Ectodermal cell (in vitro differentiated cells): ENCODE measurements at regions not wholly inside any gene's neighbourhood (a gene's known extent, or its start where the extent isn't known, plus 50 kb on each side); places are given as distances from the start of the nearest gene placed in this dataset.

Experiments
- H3K27ac ChIP-seq: 2 replicates; pipeline ENCODE4 v1.7.0; 2013; ENCODE audit warnings: mild to moderate bottlenecking, low read depth, low read length; ENCODE audit not compliant: insufficient read depth, poor library complexity, severe bottlenecking
- H3K27me3 ChIP-seq: 2 replicates; pipeline ENCODE4 v1.7.0; 2013; ENCODE audit warnings: mild to moderate bottlenecking, low read length; ENCODE audit not compliant: insufficient read depth, control insufficient read depth, poor library complexity, severe bottlenecking
- H3K36me3 ChIP-seq: one replicate; pipeline ENCODE4 v1.7.0; 2013; ENCODE audit warnings: low read length; ENCODE audit not compliant: control insufficient read depth, insufficient read depth
- H3K4me1 ChIP-seq: one replicate; pipeline ENCODE4 v1.7.0; 2013; ENCODE audit warnings: low read length; ENCODE audit not compliant: control insufficient read depth, insufficient read depth
- H3K4me3 ChIP-seq: 2 replicates; pipeline ENCODE4 v1.7.0; 2013; ENCODE audit warnings: low read depth, low read length, control low read depth; ENCODE audit not compliant: insufficient read depth
- H3K9me3 ChIP-seq: 2 replicates; pipeline ENCODE4 v1.7.0; 2013; ENCODE audit warnings: mild to moderate bottlenecking, low read length, moderate library complexity; ENCODE audit not compliant: control insufficient read depth
- WGBS, 2 experiments: methylation state at CpG; one replicate each; pipeline ENCODE4 v1.1.7; 2013; ENCODE audit warnings: missing lambda C conversion rate in 2 of 2; 5-methylcytosine and 5-hydroxymethylcytosine counted together

- Histone ChIP-seq H3K9me3 (no peaks in the 10 kb centered on the region), H3K27ac (no peak overlapping the region)
- WGBS, 2 experiments, result 91 to 93% methylated on average over 2 of the region's 2 CpGs
Measured at GRCh38 chr13:89610331-89610730, 1737.2 kb upstream of the MIR17HG start.

GRCh38 chr13:89610881-89611280, 1736.6 kb upstream of the MIR17HG start:
- 68 to 70% methylated on average over 1 of the region's 1 CpG for WGBS, 2 experiments

More at GRCh38 chr13:89610331-89610730, 1737.2 kb upstream of the MIR17HG start:
- no peaks in the 10 kb centered on the region for H3K4me1 ChIP-seq
- no peaks in the 10 kb centered on the region for H3K27me3 ChIP-seq
- no peaks in the 10 kb centered on the region for H3K36me3 ChIP-seq
- no peak overlapping the region for H3K4me3 ChIP-seq

DNA sequence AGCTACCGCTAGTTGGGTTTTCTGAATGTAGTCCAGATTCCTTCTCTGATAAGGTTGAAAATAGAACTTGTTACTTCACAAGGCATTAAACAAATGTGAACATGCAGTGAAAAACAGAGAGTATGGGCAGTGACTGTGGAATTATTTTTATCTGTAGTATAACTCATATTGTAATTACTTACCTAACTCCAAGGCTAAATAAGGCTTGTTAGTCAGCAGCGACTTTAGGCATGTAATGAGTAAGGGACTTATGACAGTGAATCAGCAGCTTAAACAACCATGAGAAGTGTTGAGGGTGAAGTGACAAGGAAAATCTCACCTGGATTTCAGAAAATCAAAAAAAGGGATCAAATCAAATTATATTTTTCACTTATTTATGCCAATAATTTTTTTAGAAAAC, 1719.5 kb upstream of the MIR17HG start:
- 93 to 95% methylated on average over 2 of the region's 2 CpGs for WGBS, 2 experiments
- Histone ChIP-seq H3K4me3 (no peak overlapping the region), H3K27me3 (no peaks in the 10 kb centered on the region), H3K4me1 (no peaks in the 10 kb centered on the region), H3K9me3 (no peaks in the 10 kb centered on the region), H3K36me3 (no peaks in the 10 kb centered on the region), H3K27ac (no peak overlapping the region)

More at GRCh38 chr13:89610881-89611280, 1736.6 kb upstream of the MIR17HG start:
- Histone ChIP-seq H3K4me3 (no peak overlapping the region), H3K9me3 (no peaks in the 10 kb centered on the region), H3K36me3 (no peaks in the 10 kb centered on the region), H3K4me1 (no peaks in the 10 kb centered on the region), H3K27ac (no peak overlapping the region), H3K27me3 (no peaks in the 10 kb centered on the region)

DNA sequence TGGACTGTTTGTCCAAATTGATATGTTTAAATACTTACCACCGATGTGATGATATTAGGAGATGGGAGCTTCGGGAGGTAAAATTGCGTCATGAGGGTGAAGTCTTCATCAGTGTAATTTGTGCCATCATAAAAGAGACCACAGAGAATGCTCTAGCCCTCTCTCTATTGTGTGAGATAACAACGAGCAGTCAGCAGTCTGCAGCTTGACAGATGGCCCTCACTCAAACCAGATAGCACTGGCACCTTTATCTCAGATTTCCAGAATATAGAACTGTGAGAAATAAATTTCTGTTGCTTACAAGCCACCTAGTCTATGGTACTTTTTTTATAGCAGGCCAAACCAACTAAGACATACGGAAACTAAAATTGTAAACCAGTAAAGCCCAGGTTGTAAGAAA, 1718.9 kb upstream of the MIR17HG start:
- Histone ChIP-seq H3K36me3 (no peaks in the 10 kb centered on the region), H3K27ac (no peak overlapping the region)
- 91 to 99% methylated on average over 5 of the region's 5 CpGs for WGBS, 2 experiments

DNA sequence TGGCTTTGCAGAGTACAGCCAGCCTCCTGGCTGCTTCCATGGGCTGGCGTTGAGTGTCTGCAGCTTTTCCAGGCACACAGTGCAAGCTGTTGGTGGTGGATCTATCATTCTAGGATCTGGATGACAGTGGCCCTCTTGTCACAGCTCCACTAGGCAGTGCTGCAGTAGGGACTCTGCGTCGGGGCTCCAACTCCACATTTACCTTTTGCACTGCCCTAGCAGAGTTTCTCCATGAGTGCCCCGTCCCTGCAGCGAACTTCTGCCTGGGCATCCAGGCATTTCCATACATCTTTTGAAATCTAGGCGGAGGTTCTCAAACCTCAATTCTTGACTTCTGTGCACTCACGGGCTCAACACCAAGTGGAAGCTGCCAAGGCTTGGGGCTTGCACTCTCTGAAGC, 1697.3 kb upstream of the MIR17HG start:
- Histone ChIP-seq H3K27me3 (no peaks in the 10 kb centered on the region), H3K4me3 (no peak overlapping the region), H3K9me3 (no peaks in the 10 kb centered on the region), H3K4me1 (no peaks in the 10 kb centered on the region), H3K36me3 (no peaks in the 10 kb centered on the region), H3K27ac (no peak overlapping the region)
- WGBS, 2 experiments, result 91 to 93% methylated on average over 7 of the region's 7 CpGs

More for the DNA sequence above, 1718.9 kb upstream of the MIR17HG start:
- Histone ChIP-seq H3K4me1 (no peaks in the 10 kb centered on the region), H3K4me3 (no peak overlapping the region), H3K9me3 (no peaks in the 10 kb centered on the region), H3K27me3 (no peaks in the 10 kb centered on the region)

DNA sequence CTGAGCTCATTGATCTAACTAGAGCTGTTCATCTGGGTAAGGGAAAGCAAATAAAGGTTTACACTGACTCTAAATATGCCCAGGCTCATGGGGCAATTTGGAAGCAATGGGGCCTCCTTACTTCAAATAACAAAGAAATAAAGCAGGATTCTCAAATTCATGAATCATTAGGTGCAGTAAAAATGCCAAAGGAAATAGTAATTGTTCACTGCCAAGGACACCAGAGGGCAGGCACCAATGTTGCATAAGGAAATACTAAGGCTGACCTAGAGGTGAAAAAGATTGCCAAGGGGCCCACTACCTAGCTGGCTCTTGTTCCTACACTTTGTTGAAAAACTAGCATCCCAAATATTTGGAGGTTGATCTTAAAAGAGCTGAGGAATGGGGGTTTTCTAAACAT, 1686.7 kb upstream of the MIR17HG start:
- Histone ChIP-seq H3K4me3 (no peak overlapping the region), H3K27me3 (no peaks in the 10 kb centered on the region), H3K4me1 (no peaks in the 10 kb centered on the region), H3K9me3 (no peaks in the 10 kb centered on the region), H3K27ac (no peak overlapping the region), H3K36me3 (no peaks in the 10 kb centered on the region)

DNA sequence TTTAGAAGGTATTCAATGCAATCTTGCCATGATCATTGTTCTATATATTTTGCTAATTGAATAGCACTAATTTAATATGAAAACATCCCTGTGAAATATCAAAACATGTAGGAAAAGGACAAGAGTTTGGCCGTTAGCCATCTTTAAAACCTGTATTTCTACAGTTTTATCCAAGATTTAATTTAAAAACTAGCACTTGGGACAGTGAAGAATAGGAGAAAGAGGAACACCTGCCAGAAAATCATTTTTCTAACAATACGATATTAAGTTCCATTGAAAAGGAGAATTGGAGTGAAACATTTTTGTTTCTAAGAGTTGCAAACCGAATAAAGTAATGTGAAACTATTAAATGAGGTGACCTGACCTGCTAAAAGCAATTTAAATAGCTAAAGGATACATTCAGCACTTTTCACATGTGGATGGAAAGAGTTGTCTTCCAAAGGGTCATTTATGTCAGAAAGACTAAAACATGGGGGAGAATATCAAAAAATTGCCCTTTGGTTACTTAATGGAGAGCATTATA, 1673.6 kb upstream of the MIR17HG start:
- Histone ChIP-seq H3K9me3 (no peaks in the 10 kb centered on the region), H3K27ac (no peak overlapping the region), H3K27me3 (no peaks in the 10 kb centered on the region), H3K4me1 (no peaks in the 10 kb centered on the region), H3K36me3 (no peaks in the 10 kb centered on the region), H3K4me3 (no peak overlapping the region)
- WGBS, 2 experiments, result 100% methylated on average over 2 to 3 of the region's 3 CpGs

DNA sequence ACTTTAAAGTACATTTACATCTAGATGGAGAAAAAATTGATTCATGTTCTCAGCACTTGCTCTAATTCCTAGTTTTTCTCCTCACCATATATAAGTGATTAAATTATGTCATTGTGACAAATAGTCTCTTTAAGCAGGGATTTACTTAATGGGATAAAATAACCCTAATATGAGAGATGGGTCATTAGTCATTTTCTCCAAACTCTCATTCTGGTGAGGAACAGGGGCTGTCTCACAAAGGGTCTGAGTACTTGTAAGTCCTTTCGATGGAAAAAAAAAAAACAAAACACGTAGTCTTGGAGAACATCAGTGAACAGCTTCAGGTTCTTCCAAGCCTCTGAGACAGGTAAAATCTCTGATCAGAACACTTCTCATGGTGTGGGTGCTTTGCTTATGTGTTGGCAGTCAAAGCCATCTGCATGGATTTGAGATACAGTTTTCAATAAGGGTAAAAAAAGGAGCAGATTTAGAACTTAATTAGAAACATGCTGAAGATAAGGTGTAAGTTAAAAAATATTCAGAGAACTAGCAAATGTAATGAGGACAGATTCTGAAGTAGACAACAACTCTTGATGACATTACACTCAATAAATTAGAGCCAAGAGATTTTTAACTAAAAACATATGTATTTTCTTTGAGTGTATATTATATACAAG, 1668.9 kb upstream of the MIR17HG start:
- WGBS, 2 experiments, result 94 to 100% methylated on average over 2 of the region's 2 CpGs
- Histone ChIP-seq H3K4me1 (no peaks in the 10 kb centered on the region), H3K36me3 (no peaks in the 10 kb centered on the region), H3K9me3 (no peaks in the 10 kb centered on the region), H3K27me3 (no peaks in the 10 kb centered on the region), H3K27ac (no peak overlapping the region), H3K4me3 (no peak overlapping the region)

DNA sequence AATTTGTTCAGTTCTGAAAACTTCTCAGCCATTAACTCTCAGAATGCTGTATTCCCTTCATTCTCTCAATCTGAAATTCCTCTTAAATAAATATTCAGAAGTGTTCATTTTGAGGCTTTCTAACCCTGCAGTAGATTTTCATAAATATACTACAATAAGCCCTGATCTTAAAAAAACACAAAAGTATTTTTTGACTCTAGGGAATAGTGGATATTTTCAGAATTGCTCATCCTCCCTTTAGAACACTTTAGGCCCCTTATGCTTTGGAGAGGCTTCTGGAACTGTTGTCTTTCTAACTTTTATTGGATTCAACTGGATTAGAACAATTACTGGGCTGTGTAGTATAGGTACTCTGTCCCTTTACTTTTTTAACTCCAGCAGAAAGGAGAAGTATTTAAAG, 1662.6 kb upstream of the MIR17HG start:
- H3K27me3 ChIP-seq, result no peaks in the 10 kb centered on the region
- peaks cover 5% of the 10 kb centered on the region for H3K4me1 ChIP-seq
- no peak overlapping the region for H3K4me3 ChIP-seq
- H3K9me3 ChIP-seq, result no peaks in the 10 kb centered on the region
- H3K27ac ChIP-seq, result no peak overlapping the region
- no peaks in the 10 kb centered on the region for H3K36me3 ChIP-seq

GRCh38 chr13:89686171-89686570, 1661.3 kb upstream of the MIR17HG start:
- Histone ChIP-seq H3K4me1 (peaks cover 5% of the 10 kb centered on the region), H3K4me3 (no peak overlapping the region), H3K27me3 (no peaks in the 10 kb centered on the region), H3K27ac (no peak overlapping the region), H3K36me3 (no peaks in the 10 kb centered on the region), H3K9me3 (no peaks in the 10 kb centered on the region)
- 94 to 96% methylated on average over 3 to 5 of the region's 5 CpGs for WGBS, 2 experiments
